IMR-90 (cell line): ENCODE measurements at regions not wholly inside any gene's neighbourhood (a gene's known extent, or its start where the extent isn't known, plus 50 kb on each side); places are given as distances from the start of the nearest gene placed in this dataset.

ENCODE experiments used
- MAFK ChIP-seq: IDR thresholded peaks from 2 replicates; pipeline ENCODE4 v1.6.1; 2012; ENCODE audit warnings: low read depth, low read length, improper control_type of control experiment
- MXI1 ChIP-seq: IDR thresholded peaks from 2 replicates; pipeline ENCODE4 v1.6.1; 2012; ENCODE audit warnings: low read depth, mild to moderate bottlenecking, low read length, moderate library complexity, borderline replicate concordance
- POLR2A ChIP-seq: IDR thresholded peaks from 2 replicates; pipeline ENCODE4 v1.6.1; 2012; ENCODE audit warnings: mild to moderate bottlenecking, low read depth, low read length
- TF ChIP-seq, protein P1 (sequence below): conservative IDR thresholded peaks from 2 replicates; pipeline ENCODE4 v1.5.1; 2012; ENCODE audit warnings: mild to moderate bottlenecking, low read depth, low read length, improper control_type of control experiment
- TF ChIP-seq, protein P2 (sequence below): fragments of 150-350 bp; IDR thresholded peaks from 2 replicates; pipeline ENCODE4 v1.6.1; 2017; ENCODE audit warnings: mild to moderate bottlenecking, antibody characterized with exemption, low read length, low read depth

- TF ChIP-seq POLR2A (no peak), MAFK (no peak), MXI1 (no peak)
- TF ChIP-seq, protein P1, sequence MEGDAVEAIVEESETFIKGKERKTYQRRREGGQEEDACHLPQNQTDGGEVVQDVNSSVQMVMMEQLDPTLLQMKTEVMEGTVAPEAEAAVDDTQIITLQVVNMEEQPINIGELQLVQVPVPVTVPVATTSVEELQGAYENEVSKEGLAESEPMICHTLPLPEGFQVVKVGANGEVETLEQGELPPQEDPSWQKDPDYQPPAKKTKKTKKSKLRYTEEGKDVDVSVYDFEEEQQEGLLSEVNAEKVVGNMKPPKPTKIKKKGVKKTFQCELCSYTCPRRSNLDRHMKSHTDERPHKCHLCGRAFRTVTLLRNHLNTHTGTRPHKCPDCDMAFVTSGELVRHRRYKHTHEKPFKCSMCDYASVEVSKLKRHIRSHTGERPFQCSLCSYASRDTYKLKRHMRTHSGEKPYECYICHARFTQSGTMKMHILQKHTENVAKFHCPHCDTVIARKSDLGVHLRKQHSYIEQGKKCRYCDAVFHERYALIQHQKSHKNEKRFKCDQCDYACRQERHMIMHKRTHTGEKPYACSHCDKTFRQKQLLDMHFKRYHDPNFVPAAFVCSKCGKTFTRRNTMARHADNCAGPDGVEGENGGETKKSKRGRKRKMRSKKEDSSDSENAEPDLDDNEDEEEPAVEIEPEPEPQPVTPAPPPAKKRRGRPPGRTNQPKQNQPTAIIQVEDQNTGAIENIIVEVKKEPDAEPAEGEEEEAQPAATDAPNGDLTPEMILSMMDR = no peak
- TF ChIP-seq, protein P2, sequence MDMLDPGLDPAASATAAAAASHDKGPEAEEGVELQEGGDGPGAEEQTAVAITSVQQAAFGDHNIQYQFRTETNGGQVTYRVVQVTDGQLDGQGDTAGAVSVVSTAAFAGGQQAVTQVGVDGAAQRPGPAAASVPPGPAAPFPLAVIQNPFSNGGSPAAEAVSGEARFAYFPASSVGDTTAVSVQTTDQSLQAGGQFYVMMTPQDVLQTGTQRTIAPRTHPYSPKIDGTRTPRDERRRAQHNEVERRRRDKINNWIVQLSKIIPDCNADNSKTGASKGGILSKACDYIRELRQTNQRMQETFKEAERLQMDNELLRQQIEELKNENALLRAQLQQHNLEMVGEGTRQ = no peak
These were observed 816.9 kb downstream of the AACS start for GRCh38 chr12:125882141-125882540.
